ENCODE measurements at regions not wholly inside any gene's neighbourhood (a gene's known extent, or its start where the extent isn't known, plus 50 kb on each side); places are given as distances from the start of the nearest gene placed in this dataset.

DNA sequence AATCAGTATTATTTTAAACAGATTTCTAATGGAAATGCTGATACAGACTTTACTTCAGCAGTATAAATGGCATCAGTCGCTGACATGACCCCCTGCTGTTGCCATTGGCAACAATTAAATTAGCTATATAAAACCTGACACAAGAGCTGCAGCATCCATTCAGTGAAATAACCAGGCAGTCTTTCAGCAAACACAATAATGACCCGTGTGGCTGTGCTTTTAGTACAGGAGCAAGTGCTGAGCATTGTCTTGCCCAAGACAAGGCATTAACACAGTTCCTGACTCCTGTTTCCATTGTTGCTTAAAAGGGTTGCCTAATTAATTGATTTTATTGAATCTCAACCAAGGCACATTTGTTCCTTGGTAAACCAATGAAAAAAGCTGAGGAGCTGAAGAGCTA lies 382.1 kb downstream of the HACE1 start:
- no peak for TF ChIP-seq CTCF (IDR thresholded peaks at IDR 0.05)
- no peak for TF ChIP-seq ZFX (IDR thresholded peaks at IDR 0.05; ENCODE audit: borderline replicate concordance)

Measured in 22Rv1 (cell line).